HG02763 (cell line): ENCODE measurements at regions not wholly inside any gene's neighbourhood (a gene's known extent, or its start where the extent isn't known, plus 50 kb on each side); places are given as distances from the start of the nearest gene placed in this dataset.

Source experiments
- ATAC-seq: cut with Tn5 transposase; IDR thresholded peaks from one replicate; pipeline ENCODE4 v1.9.1; 2021; ENCODE audit warnings: mild to moderate bottlenecking, moderate library complexity; ENCODE audit not compliant: unreplicated experiment

DNA sequence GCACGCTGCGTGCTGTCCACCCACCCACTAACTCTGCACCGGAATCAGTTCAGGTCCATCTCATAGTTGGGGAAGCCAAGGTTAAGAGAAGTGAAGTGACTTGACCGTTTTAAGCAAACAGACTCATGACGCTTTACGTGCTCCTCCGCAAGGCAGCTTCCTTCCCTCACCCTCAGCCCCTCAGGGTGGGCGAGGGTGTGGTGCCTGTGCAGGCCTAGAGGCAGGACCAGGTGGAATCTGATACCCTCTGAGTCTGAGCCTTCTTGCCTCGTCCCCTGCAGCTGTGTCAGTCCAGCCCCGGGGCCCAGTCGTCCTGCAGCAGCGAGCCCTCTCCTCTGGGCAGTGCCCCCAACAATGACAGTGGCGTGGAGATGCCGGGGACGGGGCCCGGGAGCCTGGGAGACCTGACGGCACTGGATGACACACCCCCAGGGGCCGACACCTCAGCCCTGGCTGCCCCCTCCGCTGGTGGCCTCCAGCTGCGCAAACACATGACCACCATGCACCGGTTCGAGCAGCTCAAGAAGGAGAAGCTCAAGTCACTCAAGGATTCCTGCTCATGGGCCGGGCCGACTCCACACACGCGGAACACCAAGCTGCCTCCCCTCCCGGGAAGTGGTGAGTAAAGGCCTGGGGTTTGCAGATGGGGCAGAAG lies 250.5 kb downstream of the GLI2 start:
- ATAC-seq: no peak

- no peak for ATAC-seq
Observed at GRCh38 chr2:120986898-120987650, 251.4 kb downstream of the GLI2 start.

DNA sequence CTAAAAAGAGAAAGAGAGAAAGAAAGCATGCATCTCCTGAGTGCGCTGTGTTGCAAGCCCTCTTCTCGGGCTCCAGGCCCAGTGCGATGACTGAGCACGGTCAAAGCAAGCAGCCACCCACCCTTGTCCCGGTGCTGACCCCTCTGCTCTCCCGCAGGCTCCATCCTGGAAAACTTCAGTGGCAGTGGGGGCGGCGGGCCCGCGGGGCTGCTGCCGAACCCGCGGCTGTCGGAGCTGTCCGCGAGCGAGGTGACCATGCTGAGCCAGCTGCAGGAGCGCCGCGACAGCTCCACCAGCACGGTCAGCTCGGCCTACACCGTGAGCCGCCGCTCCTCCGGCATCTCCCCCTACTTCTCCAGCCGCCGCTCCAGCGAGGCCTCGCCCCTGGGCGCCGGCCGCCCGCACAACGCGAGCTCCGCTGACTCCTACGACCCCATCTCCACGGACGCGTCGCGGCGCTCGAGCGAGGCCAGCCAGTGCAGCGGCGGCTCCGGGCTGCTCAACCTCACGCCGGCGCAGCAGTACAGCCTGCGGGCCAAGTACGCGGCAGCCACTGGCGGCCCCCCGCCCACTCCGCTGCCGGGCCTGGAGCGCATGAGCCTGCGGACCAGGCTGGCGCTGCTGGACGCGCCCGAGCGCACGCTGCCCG lies 252.5 kb downstream of the GLI2 start:
- ATAC-seq: no peak

- no peak for ATAC-seq
Observed at GRCh38 chr2:120988700-120989511, 253.2 kb downstream of the GLI2 start.

DNA sequence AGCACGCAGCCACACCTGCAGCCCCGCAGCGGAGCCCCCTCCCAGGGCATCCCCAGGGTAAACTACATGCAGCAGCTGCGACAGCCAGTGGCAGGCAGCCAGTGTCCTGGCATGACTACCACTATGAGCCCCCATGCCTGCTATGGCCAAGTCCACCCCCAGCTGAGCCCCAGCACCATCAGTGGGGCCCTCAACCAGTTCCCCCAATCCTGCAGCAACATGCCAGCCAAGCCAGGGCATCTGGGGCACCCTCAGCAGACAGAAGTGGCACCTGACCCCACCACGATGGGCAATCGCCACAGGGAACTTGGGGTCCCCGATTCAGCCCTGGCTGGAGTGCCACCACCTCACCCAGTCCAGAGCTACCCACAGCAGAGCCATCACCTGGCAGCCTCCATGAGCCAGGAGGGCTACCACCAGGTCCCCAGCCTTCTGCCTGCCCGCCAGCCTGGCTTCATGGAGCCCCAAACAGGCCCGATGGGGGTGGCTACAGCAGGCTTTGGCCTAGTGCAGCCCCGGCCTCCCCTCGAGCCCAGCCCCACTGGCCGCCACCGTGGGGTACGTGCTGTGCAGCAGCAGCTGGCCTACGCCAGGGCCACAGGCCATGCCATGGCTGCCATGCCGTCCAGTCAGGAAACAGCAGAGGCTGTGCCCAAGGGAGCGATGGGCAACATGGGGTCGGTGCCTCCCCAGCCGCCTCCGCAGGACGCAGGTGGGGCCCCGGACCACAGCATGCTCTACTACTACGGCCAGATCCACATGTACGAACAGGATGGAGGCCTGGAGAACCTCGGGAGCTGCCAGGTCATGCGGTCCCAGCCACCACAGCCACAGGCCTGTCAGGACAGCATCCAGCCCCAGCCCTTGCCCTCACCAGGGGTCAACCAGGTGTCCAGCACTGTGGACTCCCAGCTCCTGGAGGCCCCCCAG lies 254.1 kb downstream of the GLI2 start:
- ATAC-seq: no peak

DNA sequence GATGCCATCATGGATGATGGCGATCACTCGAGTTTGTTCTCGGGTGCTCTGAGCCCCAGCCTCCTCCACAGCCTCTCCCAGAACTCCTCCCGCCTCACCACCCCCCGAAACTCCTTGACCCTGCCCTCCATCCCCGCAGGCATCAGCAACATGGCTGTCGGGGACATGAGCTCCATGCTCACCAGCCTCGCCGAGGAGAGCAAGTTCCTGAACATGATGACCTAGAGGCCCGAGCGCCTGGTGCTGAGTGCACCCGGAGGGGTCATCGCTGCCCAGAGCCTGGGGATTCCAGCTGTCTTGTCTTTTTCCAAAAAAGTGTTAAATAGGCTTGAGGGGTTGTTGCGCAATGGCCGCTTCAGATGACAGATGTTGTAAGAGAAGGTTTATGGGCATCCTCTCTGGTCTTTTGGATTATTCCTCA lies 254.8 kb downstream of the GLI2 start:
- ATAC-seq: no peak

GRCh38 chr2:120991441-120991840 lies 255.8 kb downstream of the GLI2 start:
- no peak for ATAC-seq

DNA sequence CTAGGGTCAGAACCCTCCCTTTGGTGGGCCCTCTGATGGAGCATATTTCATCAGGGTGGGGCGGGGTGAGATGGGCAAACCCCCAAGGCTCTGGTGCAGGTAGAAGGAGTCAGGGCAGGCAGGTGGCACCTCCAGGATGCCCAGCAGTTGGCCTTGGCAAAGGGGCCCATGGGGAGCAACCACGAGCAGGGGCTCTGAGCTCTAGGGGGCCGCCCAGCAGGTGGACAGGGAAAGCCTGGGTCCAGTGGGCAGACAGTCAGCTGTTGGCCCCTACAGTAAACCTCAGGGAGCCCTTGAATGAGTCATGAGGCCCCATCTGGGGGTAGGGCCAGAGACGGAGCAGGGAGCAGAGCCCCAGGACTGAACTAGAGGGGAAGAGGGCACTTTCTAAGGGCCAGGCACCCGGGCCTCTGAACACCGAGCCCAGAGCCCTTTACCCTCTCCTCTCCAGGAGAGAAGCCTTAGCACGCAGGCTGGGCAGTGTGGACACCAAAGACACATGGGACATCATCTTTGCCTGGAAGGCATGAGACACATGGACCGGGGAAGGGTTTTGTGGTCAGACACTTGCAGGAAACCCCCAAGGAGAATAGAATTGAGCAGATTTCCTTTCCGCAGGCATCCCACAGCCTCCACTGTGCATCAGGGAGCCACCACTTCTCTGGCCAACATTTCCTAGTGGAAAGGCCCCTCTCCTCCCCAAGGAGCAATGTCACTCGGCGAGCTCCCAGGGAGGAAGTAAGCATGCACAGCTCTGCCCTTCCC lies 257.3 kb downstream of the GLI2 start:
- no peak for ATAC-seq

DNA sequence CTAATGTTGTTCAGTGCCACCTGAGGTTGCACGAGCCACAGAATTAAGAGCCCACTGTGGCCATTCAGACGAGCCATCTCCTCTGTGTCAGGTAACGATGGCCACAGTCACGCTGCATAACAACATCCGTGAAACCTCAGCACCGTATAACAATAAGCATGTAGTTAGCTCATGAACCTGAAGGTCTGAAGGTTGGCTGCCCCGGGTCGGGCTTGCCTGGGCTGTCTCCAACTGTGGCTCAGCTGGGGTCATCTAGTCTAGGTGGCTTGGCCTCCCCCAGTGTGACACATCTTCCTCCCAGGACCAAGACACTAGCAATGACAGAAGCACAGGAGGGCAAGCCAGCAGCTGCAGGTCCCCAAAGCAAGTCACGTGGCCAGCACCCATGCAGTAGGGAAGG lies 258.0 kb downstream of the GLI2 start:
- ATAC-seq: no peak

DNA sequence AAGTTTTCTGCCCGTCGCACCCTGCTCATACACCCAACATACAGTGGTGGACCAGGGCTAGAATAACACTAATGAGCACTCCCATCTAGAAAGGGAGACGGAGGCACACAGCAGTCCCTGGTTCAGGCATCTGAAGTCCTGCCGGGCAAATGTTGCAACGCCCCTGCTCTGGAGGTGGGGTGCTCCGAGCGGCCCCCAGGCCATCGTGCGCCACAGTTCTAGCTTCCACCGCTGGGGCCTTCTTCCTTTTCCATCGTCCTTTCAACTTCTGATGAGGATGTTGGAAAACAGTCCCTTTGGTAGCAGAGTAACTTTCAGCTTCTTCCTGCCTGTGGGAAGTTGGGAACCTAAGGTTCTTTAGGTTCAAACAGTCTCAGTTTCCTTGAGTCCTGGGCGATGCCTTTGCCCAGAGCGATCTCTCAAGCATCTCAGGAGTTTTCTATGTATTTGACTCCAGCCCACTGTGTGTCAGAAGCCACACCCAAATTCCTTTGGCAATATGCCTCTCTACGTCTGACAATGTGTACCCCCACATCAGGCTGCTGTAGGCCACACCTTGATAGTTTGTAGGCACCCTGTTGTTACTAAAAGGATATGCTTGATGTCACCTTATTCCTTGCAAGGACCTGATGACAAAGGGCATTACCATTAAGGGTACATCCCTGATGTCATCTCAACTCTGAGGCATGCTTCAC lies 258.8 kb downstream of the GLI2 start:
- ATAC-seq: no peak

GRCh38 chr2:120995152-120995551 lies 259.5 kb downstream of the GLI2 start:
- ATAC-seq: no peak

DNA sequence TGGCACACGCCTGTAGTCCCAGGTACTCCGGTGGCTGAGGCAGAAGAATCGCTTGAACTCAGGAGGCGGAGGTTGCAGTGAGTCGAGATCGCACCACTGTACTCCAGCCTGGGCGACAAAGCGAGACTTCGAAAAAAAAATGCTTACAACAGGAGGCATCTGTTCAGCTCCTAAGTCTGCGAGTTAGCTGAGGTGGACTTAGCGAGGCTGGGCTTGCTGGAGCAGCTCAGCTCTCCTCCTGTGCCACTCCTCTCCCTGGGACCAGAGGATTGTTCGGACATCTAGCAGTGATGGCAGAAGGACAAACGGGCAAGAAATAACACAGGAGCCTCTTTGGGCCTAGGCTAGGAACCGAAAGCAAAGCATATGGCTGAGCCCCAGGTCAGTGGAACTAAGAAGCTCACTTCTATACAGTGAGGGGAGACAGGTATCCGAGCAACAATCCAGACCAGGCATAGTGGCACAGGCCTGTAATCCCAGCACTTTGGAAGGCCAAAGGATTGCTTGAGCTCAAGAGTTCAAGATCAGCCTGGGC lies 260.1 kb downstream of the GLI2 start:
- ATAC-seq: no peak

DNA sequence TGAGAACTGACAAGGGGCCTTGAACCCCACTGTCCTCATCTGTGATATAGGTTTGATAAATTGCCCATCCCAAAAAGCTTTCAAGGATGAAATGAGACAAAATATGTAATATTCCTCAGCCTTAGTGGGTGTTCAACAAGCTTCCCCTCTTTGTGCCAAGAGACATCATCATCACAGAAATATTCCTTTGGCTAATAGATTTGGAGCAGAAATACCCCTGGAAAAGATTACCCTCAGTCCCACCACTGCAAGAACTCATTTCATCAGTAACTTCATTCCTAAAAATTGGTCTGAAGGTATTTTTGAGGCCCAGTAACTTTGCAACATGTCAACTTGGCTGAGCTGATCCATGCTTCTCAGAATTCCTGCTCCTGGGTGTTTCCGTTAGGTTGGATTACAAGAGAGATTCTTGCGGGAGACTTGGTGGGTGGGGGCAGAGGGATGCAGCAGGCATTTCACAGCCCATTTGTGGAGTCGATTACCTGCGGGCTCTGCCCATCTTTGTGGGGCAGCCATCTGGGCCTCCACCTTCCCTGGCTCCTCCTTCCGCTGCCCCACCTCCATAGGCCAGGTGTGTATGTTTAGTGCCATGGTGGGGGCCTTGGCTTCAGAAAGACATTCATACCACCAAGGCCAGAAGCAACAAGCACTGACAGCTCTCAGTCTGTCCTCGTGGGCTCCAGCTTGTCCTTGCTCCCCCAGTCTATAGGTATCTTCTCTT lies 263.9 kb downstream of the GLI2 start:
- no peak for ATAC-seq

DNA sequence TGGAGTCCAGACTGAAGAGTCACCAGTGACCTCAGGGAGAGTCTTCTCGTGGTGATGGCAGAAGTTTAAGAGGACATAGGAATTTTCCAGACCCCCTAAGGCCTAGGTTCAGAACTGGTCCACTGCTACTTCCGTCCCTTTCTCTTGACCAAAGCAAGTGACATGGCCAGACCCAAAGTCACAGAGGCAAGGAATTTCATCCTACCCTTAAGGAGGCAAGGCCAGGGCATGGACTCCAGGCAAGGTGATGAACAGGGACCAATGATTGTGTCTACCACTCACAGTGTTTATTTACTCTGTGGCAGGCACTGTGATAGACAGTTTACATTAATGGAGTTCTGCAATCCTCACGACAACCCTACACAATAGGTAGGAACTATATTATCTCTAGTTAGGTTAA lies 265.1 kb downstream of the GLI2 start:
- ATAC-seq: no peak

DNA sequence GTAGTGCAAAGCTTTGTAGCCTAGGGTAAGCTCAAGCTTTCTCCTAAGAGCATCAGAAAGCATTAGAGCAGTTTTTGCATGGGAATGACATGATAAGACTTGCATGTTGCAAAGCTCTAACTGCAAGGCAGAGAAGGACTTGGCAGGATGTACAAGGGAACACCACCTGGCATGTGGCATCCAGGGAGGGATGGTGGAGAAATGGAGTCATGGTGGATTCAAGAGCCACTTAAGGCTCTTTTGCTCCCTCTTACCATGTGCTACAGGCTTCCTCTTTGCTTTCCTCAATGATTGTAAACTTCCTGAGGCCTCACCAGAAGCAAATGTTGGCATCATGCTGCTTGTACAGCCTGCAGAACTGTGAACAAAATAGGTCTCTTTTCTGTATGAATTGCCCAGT lies 266.0 kb downstream of the GLI2 start:
- no peak for ATAC-seq

- no peak for ATAC-seq
Observed at GRCh38 chr2:121002597-121002996, 266.9 kb downstream of the GLI2 start.

DNA sequence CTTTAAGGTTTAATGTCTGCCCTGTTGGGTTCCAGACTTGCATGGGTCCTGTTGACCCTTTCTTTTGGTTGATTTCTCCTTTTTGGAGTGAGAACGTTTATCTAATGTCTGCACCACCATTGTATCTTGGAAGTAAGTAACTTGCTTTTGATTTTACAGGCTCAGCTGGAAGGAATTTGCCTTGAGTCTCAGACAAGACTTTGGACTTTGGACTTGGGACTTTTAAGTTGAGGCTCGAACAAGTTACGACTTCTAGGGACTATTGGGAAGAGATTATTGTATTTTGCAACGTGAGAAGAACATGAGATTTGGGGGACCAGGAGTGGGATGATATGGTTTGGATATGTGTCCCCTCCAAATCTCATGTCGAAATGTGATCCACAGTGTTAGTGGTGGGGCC lies 267.7 kb downstream of the GLI2 start:
- no peak for ATAC-seq

GRCh38 chr2:121004359-121004758 lies 268.7 kb downstream of the GLI2 start:
- ATAC-seq: no peak
